ENCODE measurements at regions not wholly inside any gene's neighbourhood (a gene's known extent, or its start where the extent isn't known, plus 50 kb on each side); places are given as distances from the start of the nearest gene placed in this dataset.

GRCh38 chr3:30269751-30270445, 336.5 kb upstream of the TGFBR2 start:
- no peaks in the 10 kb centered on the region for H3K27me3 Mint-ChIP-seq (ENCODE audit: low read depth, poor library complexity)
- no peak for TF ChIP-seq CTCF (IDR thresholded peaks at IDR 0.05)
- peaks cover 8% of the 10 kb centered on the region for H3K36me3 Mint-ChIP-seq (ENCODE audit: low read depth)
- no peak overlapping the region for H3K27ac Mint-ChIP-seq
- H3K9me3 Mint-ChIP-seq: peaks cover 11% of the 10 kb centered on the region
- DNase-seq: no peak
- no peak overlapping the region for H3K4me3 Mint-ChIP-seq
- H3K4me1 Mint-ChIP-seq: peaks cover 24% of the 10 kb centered on the region

- Mint-ChIP-seq H3K4me3 (no peak overlapping the region), H3K4me1 (peaks cover 13% of the 10 kb centered on the region), H3K36me3 (ENCODE audit: low read depth) (no peaks in the 10 kb centered on the region), H3K27ac (no peak overlapping the region), H3K27me3 (ENCODE audit: low read depth, poor library complexity) (peaks cover 3% of the 10 kb centered on the region), H3K9me3 (peaks cover 11% of the 10 kb centered on the region)
- DNase-seq: no peak
- TF ChIP-seq CTCF (IDR thresholded peaks at IDR 0.05): no peak
These were observed 334.6 kb upstream of the TGFBR2 start for GRCh38 chr3:30271781-30272180.

DNA sequence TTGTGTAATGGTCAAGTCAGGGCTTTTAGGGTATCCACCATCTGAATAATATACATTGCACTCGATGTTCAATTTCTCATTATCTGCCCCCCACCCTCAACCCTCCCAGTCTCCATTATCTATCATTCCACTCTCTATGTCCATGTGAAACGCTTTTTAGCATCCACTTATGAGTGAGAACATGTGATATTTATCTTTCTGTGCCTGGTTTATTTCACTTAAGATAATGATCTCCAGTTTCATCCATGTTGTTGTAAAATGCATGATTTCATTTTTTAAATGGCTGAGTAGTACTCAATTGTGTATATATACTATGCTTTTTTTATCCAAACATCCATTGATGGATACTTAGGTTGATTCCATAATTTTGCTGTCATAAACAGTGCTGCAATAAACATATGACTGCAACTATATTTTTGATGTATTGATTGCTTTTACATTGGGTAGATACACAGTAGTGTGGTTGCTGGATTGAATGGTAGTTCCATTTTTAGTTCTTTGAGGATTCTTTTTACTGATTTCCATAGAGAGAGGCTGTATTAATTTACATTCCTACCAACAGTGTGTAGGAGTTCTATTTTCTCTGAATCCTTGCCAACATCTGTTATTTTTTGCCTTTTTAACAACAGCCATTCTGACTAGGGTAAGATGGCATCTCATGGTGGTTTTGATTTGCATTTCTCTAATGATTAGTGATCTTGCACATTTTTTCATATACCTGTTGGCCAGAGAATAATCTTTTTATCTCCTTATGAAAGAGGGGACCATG, 332.9 kb upstream of the TGFBR2 start:
- no peak overlapping the region for H3K4me3 Mint-ChIP-seq
- no peak for DNase-seq
- H3K36me3 Mint-ChIP-seq (ENCODE audit: low read depth): peaks cover 8% of the 10 kb centered on the region
- no peak overlapping the region for H3K27ac Mint-ChIP-seq
- no peak for TF ChIP-seq CTCF (IDR thresholded peaks at IDR 0.05)
- H3K9me3 Mint-ChIP-seq: peaks cover 26% of the 10 kb centered on the region
- H3K27me3 Mint-ChIP-seq (ENCODE audit: low read depth, poor library complexity): peaks cover 3% of the 10 kb centered on the region
- H3K4me1 Mint-ChIP-seq: no peaks in the 10 kb centered on the region

DNA sequence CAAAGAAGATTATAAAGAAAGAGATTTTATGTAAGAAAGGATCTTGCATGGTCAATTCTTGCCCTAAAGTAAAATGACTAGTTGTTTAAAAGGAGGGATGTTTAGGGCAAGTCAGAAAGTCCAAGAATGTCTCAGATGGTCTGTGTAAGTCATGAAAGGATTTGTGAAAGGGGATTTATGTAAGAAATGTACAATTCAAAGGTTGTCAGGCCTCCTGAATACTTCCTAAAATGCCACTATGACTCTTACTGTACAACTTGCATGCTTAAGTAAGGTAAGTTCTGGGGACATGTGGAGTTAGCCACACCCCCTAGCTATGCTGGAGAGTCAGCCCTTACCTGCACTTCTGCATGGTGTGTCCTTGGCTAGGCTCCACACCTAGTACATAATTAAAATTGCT, 328.9 kb upstream of the TGFBR2 start:
- H3K36me3 Mint-ChIP-seq (ENCODE audit: low read depth): peaks cover 8% of the 10 kb centered on the region
- DNase-seq: no peak
- TF ChIP-seq CTCF (IDR thresholded peaks at IDR 0.05): no peak
- H3K27ac Mint-ChIP-seq: no peak overlapping the region
- no peaks in the 10 kb centered on the region for H3K4me1 Mint-ChIP-seq
- peaks cover 39% of the 10 kb centered on the region for H3K9me3 Mint-ChIP-seq
- H3K4me3 Mint-ChIP-seq: no peak overlapping the region
- peaks cover 3% of the 10 kb centered on the region for H3K27me3 Mint-ChIP-seq (ENCODE audit: low read depth, poor library complexity)

DNA sequence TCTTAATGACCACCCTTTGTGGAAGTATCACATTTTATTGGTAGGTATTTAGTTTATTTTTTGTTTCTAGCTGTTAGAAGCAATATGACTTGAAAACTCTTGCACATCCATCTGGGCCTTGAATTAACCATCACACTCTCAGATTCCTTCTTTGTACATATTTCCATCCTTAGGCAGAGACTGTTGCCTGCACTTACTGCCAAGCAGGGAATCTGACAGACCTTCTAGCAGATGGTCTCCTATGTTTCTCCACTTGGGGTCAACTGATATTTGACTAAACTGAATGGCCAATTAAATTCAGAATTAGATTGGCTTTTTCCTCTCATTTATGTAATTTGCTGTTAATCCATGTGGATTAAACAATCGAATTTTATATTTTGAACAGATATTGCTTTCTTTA, 324.9 kb upstream of the TGFBR2 start:
- peaks cover 8% of the 10 kb centered on the region for H3K36me3 Mint-ChIP-seq (ENCODE audit: low read depth)
- TF ChIP-seq CTCF (IDR thresholded peaks at IDR 0.05): no peak
- no peaks in the 10 kb centered on the region for H3K27me3 Mint-ChIP-seq (ENCODE audit: low read depth, poor library complexity)
- peaks cover 28% of the 10 kb centered on the region for H3K9me3 Mint-ChIP-seq
- no peak overlapping the region for H3K4me3 Mint-ChIP-seq
- no peak for DNase-seq
- H3K27ac Mint-ChIP-seq: no peak overlapping the region
- H3K4me1 Mint-ChIP-seq: peaks cover 6% of the 10 kb centered on the region
